Thyroid gland (tissue), 4 donors: ENCODE measurements at regions not wholly inside any gene's neighbourhood (a gene's known extent, or its start where the extent isn't known, plus 50 kb on each side); places are given as distances from the start of the nearest gene placed in this dataset.

Experiments used
- DNase-seq, 2 donors: peaks; one replicate each; pipeline ENCODE4 v3.0.0-alpha.2; 2019
- H3K27ac ChIP-seq, 3 donors: fragments of 200-600 bp; sonication (generic); 1 replicate in 2 of 3; 2 replicates in 1 of 3; pipeline ENCODE4 v1.5.1; 2016 to 2019; ENCODE audit warnings: mild to moderate bottlenecking in 1 of 3, moderate library complexity in 1 of 3
- H3K27me3 ChIP-seq: fragments of 200-600 bp; sonication (generic); one replicate; pipeline ENCODE4 v1.5.1; 2019
- H3K36me3 ChIP-seq, 2 donors: fragments of 200-600 bp; sonication (generic); one replicate each; pipeline ENCODE4 v1.5.1; 2016 to 2019
- H3K4me1 ChIP-seq, 2 donors: fragments of 200-600 bp; sonication (generic); one replicate each; pipeline ENCODE4 v1.5.1; 2017 to 2019
- H3K4me3 ChIP-seq, 3 donors: fragments of 200-600 bp; sonication (generic); replicated peaks in 1 of 3; 1 replicate in 2 of 3; 2 replicates in 1 of 3; pipeline ENCODE4 v1.5.1; 2016; ENCODE audit warnings: mild to moderate bottlenecking in 1 of 3
- H3K9me3 ChIP-seq: fragments of 200-600 bp; sonication (generic); one replicate; pipeline ENCODE4 v1.5.1; 2017
- CTCF ChIP-seq, 6 experiments: fragments of 200-600 bp in 3 of 6; fragments of 450-650 bp in 3 of 6; sonication (generic) in 3 of 6; IDR thresholded peaks; one replicate each; pipeline ENCODE4 v1.5.1; 2016 to 2019; ENCODE audit warnings: antibody characterized with exemption in 6 of 6, mild to moderate bottlenecking in 2 of 6, inconsistent platforms in 1 of 6, moderate library complexity in 1 of 6
- POLR2A ChIP-seq, 2 donors: fragments of 450-650 bp; IDR thresholded peaks; one replicate each; pipeline ENCODE4 v1.6.1; 2017; ENCODE audit warnings: antibody characterized with exemption in 2 of 2, mild to moderate bottlenecking in 2 of 2, moderate library complexity in 1 of 2
- WGBS, 2 donors: methylation state at CpG; one replicate each; pipeline ENCODE4 v1.1.5; 2017; 5-methylcytosine and 5-hydroxymethylcytosine counted together
- intact Hi-C: fragments of 100-400 bp; cut with DNase I; formaldehyde crosslinking; loops from one replicate; pipeline ENCODE4 v1.15.1; 2023

GRCh38 chr9:107621436-107621835 lies 131.9 kb upstream of the KLF4 start:
- H3K36me3 ChIP-seq: no peaks in the 10 kb centered on the region
- WGBS, 2 donors: 90 to 92% methylated on average over 4 of the region's 4 CpGs
- intact Hi-C loops: no loop called here
- no peaks in the 10 kb centered on the region for H3K9me3 ChIP-seq
- H3K4me3 ChIP-seq: no peak overlapping the region
- no peak overlapping the region for H3K27ac ChIP-seq
- TF ChIP-seq CTCF (IDR thresholded peaks at IDR 0.05) (no peak), POLR2A (IDR thresholded peaks at IDR 0.05) (no peak)
- no peaks in the 10 kb centered on the region for H3K27me3 ChIP-seq
- H3K4me1 ChIP-seq: no peaks in the 10 kb centered on the region
- DNase-seq: no peak

GRCh38 chr9:107620801-107621200 lies 131.2 kb upstream of the KLF4 start:
- TF ChIP-seq POLR2A (IDR thresholded peaks at IDR 0.05) (no peak), CTCF (IDR thresholded peaks at IDR 0.05) (no peak)
- no peaks in the 10 kb centered on the region for H3K4me1 ChIP-seq
- no peaks in the 10 kb centered on the region for H3K36me3 ChIP-seq
- intact Hi-C loops: no loop called here
- DNase-seq: no peak
- no peak overlapping the region for H3K27ac ChIP-seq
- no peak overlapping the region for H3K4me3 ChIP-seq
- no peaks in the 10 kb centered on the region for H3K27me3 ChIP-seq
- no peaks in the 10 kb centered on the region for H3K9me3 ChIP-seq
- 61 to 67% methylated on average over 7 of the region's 7 CpGs for WGBS, 2 donors

DNA sequence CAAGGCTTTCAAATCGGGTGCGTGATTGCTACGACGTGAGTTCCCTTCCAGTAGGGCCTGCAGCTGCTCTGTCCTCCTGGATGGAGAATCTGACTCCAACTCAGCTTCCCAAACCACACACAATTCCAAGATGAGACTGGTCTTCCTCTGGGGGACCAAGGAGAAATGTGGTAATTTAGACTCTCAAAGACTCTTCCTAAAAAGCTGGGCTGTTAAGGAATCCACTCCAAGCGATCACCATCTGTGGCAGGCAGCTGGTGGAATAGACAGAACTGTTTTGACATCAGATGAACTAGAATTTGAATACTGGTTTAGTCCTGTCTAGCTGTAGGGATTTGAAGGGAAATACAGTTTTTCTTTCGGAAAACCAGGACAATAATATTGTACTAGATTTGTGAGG lies 130.7 kb upstream of the KLF4 start:
- no peak overlapping the region for H3K27ac ChIP-seq
- DNase-seq: no peak
- no peak overlapping the region for H3K4me3 ChIP-seq
- 94 to 95% methylated on average over 6 of the region's 6 CpGs for WGBS, 2 donors
- TF ChIP-seq POLR2A (IDR thresholded peaks at IDR 0.05): no peak
- TF ChIP-seq CTCF (IDR thresholded peaks at IDR 0.05): no peak
- no peaks in the 10 kb centered on the region for H3K27me3 ChIP-seq
- no peaks in the 10 kb centered on the region for H3K4me1 ChIP-seq
- no peaks in the 10 kb centered on the region for H3K36me3 ChIP-seq
- intact Hi-C loops: no loop called here
- no peaks in the 10 kb centered on the region for H3K9me3 ChIP-seq

DNA sequence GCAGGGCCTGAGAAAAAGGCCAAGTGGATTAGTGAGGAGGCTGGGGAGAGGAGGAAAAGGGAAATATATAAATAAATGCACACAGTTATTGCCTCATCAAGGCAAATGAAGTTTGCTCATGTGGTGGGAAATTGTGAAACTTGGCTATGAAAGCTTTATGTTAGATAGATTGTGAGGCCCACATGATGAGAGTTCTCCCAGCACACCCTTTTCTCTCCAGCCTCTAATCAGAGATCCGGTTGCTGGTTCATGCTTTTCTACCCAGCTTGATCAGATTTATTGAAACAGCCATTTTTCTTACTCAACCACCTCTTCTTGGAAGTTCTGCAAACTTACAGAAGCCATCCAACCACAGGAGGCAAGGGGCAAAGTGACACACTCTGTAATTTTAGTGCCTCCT lies 125.8 kb upstream of the KLF4 start:
- Histone ChIP-seq H3K27me3 (no peaks in the 10 kb centered on the region), H3K9me3 (no peaks in the 10 kb centered on the region), H3K36me3 (no peaks in the 10 kb centered on the region), H3K4me3 (no peak overlapping the region), H3K27ac (no peak overlapping the region), H3K4me1 (no peaks in the 10 kb centered on the region)
- intact Hi-C loops: no loop called here
- TF ChIP-seq POLR2A (IDR thresholded peaks at IDR 0.05): no peak
- no peak for TF ChIP-seq CTCF (IDR thresholded peaks at IDR 0.05)
- WGBS, 2 donors: 77 to 88% methylated on average over 1 of the region's 1 CpG
- DNase-seq: no peak

- WGBS, 2 donors: 80 to 88% methylated on average over 5 of the region's 5 CpGs
- Histone ChIP-seq H3K36me3 (no peaks in the 10 kb centered on the region), H3K4me3 (no peak overlapping the region), H3K27me3 (no peaks in the 10 kb centered on the region), H3K27ac (no peak overlapping the region), H3K4me1 (no peaks in the 10 kb centered on the region), H3K9me3 (no peaks in the 10 kb centered on the region)
- intact Hi-C loops: no loop called here
- no peak for TF ChIP-seq CTCF (IDR thresholded peaks at IDR 0.05)
- TF ChIP-seq POLR2A (IDR thresholded peaks at IDR 0.05): no peak
- no peak for DNase-seq
These were observed 125.2 kb upstream of the KLF4 start for GRCh38 chr9:107614765-107615164.
